Activated CD4-positive, alpha-beta T cell treated with anti-CD3 and anti-CD28 coated beads, Interleukin-2, amount 10 ng/mL, durations not matched to agents 7 days and 5 days (primary cell): ENCODE measurements at regions not wholly inside any gene's neighbourhood (a gene's known extent, or its start where the extent isn't known, plus 50 kb on each side); places are given as distances from the start of the nearest gene placed in this dataset.

ENCODE experiments used
- CTCF ChIA-PET: fragments of 350-600 bp; sonication (Branson Sonifier 250); formaldehyde crosslinking; loops from one replicate; lab custom pipeline; 2021; ENCODE audit warnings: antibody characterized with exemption; lab: Charles Lee
- POLR2A ChIA-PET: fragments of 350-600 bp; sonication (Branson Sonifier 250); formaldehyde crosslinking; loops from one replicate; lab custom pipeline; 2021; ENCODE audit warnings: antibody characterized with exemption; lab: Charles Lee
- DNase-seq: peaks from one replicate; pipeline ENCODE4 v3.0.0-alpha.2; 2020
- H3K27ac Mint-ChIP-seq: one replicate; pipeline ENCODE4 v1.8.0; 2021; ENCODE audit warnings: mild to moderate bottlenecking, moderate library complexity, mixed read lengths
- H3K27me3 Mint-ChIP-seq: one replicate; pipeline ENCODE4 v1.8.0; 2021; ENCODE audit warnings: mixed read lengths
- H3K36me3 Mint-ChIP-seq: one replicate; pipeline ENCODE4 v1.8.0; 2021; ENCODE audit warnings: low read depth, mixed read lengths
- H3K4me1 Mint-ChIP-seq: one replicate; pipeline ENCODE4 v1.8.0; 2021; ENCODE audit warnings: mixed read lengths
- H3K4me3 Mint-ChIP-seq: one replicate; pipeline ENCODE4 v1.8.0; 2021; ENCODE audit warnings: mild to moderate bottlenecking, moderate library complexity, mixed read lengths
- H3K9me3 Mint-ChIP-seq: one replicate; pipeline ENCODE4 v1.8.0; 2021; ENCODE audit warnings: mixed read lengths

DNA sequence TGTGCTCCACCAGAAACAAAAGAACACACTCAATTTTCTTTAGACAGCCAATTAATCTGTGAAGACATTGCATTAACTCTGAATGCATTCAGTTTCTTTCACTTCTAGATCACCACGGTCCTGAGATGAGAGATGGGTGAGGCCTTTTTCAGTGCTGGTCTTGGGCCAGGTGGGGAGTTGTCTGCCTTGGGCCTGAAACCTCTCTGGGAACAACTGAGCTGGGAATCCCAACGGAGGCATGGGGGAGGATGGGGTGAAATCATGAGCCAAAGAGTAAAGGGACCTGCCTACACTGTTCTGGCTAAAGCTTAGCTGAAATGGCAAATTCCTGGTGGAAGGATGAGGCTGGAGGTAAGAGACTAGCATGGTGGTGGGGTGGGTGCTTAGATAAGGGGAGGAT is 353.5 kb upstream of the B3GAT1 start:
- Mint-ChIP-seq H3K4me1 (no peaks in the 10 kb centered on the region), H3K4me3 (no peak overlapping the region), H3K9me3 (peaks cover 7% of the 10 kb centered on the region), H3K27me3 (no peaks in the 10 kb centered on the region), H3K27ac (no peak overlapping the region), H3K36me3 (no peaks in the 10 kb centered on the region)
- CTCF ChIA-PET: no interaction called here
- no peak for DNase-seq
- POLR2A ChIA-PET: no interaction called here

- ChIA-PET CTCF (no interaction called here), POLR2A (no interaction called here)
- DNase-seq: no peak
- Mint-ChIP-seq H3K36me3 (no peaks in the 10 kb centered on the region), H3K4me1 (no peaks in the 10 kb centered on the region), H3K27me3 (no peaks in the 10 kb centered on the region), H3K9me3 (peaks cover 7% of the 10 kb centered on the region), H3K27ac (no peak overlapping the region), H3K4me3 (no peak overlapping the region)
Observed at GRCh38 chr11:134764966-134765365, 352.9 kb upstream of the B3GAT1 start.

- no peaks in the 10 kb centered on the region for H3K27me3 Mint-ChIP-seq
- no peaks in the 10 kb centered on the region for H3K4me1 Mint-ChIP-seq
- ChIA-PET POLR2A (no interaction called here), CTCF (no interaction called here)
- H3K9me3 Mint-ChIP-seq: peaks cover 7% of the 10 kb centered on the region
- H3K36me3 Mint-ChIP-seq: no peaks in the 10 kb centered on the region
- no peak for DNase-seq
- H3K4me3 Mint-ChIP-seq: no peak overlapping the region
- no peak overlapping the region for H3K27ac Mint-ChIP-seq
Observed at GRCh38 chr11:134764367-134764766, 352.3 kb upstream of the B3GAT1 start.

- H3K27me3 Mint-ChIP-seq: no peaks in the 10 kb centered on the region
- H3K27ac Mint-ChIP-seq: no peak overlapping the region
- DNase-seq: no peak
- no peaks in the 10 kb centered on the region for H3K36me3 Mint-ChIP-seq
- peak overlapping the region; percentile 63 for H3K4me3 Mint-ChIP-seq
- H3K4me1 Mint-ChIP-seq: no peaks in the 10 kb centered on the region
- CTCF ChIA-PET: no interaction called here
- H3K9me3 Mint-ChIP-seq: no peaks in the 10 kb centered on the region
- POLR2A ChIA-PET: no interaction called here
Observed at GRCh38 chr11:134763030-134763388, 351.0 kb upstream of the B3GAT1 start.

DNA sequence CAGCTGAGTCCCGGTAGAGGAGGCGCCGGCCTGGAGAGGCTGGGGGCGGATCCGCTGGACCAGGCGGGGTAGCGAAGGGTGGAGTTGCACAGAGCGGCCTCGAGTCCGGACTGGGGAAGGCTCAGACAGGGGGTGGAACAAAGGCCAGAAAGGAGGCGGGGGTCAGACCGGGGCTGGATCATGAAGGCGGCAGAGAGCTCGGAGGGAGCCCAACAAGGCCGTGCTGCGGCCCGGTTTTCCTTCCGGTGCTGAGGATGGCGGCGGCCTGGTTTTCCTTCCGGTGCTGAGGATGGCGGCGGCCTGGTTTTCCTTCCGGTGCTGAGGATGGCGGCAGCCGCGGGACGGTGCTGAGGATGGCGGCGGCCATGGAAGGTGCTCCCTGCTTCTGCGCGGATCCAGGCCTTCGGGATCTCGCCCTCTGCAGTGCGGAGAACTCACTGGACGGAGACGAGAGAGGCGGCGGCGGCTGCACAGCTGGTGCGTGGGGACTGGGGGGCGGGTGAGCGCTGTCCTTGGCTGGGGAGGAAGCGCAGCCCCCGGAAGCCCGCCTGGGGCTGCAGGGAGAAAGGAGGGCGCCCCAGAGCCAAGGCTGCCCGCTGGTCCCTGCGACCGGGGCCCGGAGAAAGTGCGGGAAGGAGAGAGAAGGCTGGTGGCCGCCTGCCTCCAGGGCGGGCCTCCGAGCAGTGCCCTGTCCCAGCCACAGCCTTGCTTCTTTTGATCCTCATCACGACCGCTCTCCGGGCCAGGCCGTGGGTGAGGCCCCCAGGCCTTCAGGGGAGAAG is 350.4 kb upstream of the B3GAT1 start:
- Mint-ChIP-seq H3K27ac (no peak overlapping the region), H3K4me3 (peak overlapping the region; percentile 63), H3K36me3 (no peaks in the 10 kb centered on the region), H3K4me1 (no peaks in the 10 kb centered on the region), H3K27me3 (no peaks in the 10 kb centered on the region), H3K9me3 (no peaks in the 10 kb centered on the region)
- ChIA-PET POLR2A (no interaction called here), CTCF (no interaction called here)
- DNase-seq: peak; percentile 11

- Mint-ChIP-seq H3K4me1 (no peaks in the 10 kb centered on the region), H3K27ac (peak overlapping the region; percentile 6), H3K36me3 (no peaks in the 10 kb centered on the region), H3K4me3 (peak overlapping the region; percentile 63), H3K27me3 (peaks cover under 1% of the 10 kb centered on the region), H3K9me3 (no peaks in the 10 kb centered on the region)
- POLR2A ChIA-PET: no interaction called here
- no peak for DNase-seq
- CTCF ChIA-PET: no interaction called here
Observed at GRCh38 chr11:134761926-134762247, 349.8 kb upstream of the B3GAT1 start.

DNA sequence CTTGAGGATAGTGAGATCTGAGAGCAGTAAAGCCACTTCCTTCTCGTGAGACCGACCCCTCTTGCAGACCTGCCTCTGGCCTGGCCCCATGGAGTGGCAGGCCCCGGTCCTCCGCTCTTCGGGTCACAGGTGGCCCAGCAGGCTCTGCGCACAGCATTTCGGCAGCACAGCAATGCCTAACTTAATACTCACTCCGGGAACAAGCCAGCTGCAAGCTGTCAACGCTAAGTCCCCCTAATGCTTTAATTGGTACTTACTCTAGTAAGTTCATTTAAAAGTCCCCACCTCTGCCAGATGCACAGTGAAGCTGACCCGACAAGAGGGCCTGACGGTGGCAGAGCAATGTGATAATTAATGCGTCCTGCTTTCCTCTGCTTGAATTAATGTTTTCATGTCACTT is 349.3 kb upstream of the B3GAT1 start:
- Mint-ChIP-seq H3K36me3 (no peaks in the 10 kb centered on the region), H3K27ac (no peak overlapping the region), H3K4me1 (no peaks in the 10 kb centered on the region), H3K4me3 (peak overlapping the region; percentile 30), H3K27me3 (peaks cover 2% of the 10 kb centered on the region), H3K9me3 (no peaks in the 10 kb centered on the region)
- CTCF ChIA-PET: no interaction called here
- DNase-seq: no peak
- POLR2A ChIA-PET: no interaction called here

GRCh38 chr11:134760957-134761356 is 348.9 kb upstream of the B3GAT1 start:
- POLR2A ChIA-PET: no interaction called here
- no peak overlapping the region for H3K27ac Mint-ChIP-seq
- CTCF ChIA-PET: no interaction called here
- H3K9me3 Mint-ChIP-seq: no peaks in the 10 kb centered on the region
- peaks cover 2% of the 10 kb centered on the region for H3K27me3 Mint-ChIP-seq
- no peak overlapping the region for H3K4me3 Mint-ChIP-seq
- no peaks in the 10 kb centered on the region for H3K36me3 Mint-ChIP-seq
- H3K4me1 Mint-ChIP-seq: no peaks in the 10 kb centered on the region
- DNase-seq: no peak

- Mint-ChIP-seq H3K9me3 (no peaks in the 10 kb centered on the region), H3K4me1 (no peaks in the 10 kb centered on the region), H3K4me3 (no peak overlapping the region), H3K36me3 (no peaks in the 10 kb centered on the region), H3K27ac (no peak overlapping the region), H3K27me3 (peaks cover 2% of the 10 kb centered on the region)
- ChIA-PET POLR2A (no interaction called here), CTCF (no interaction called here)
- no peak for DNase-seq
Observed at GRCh38 chr11:134760299-134760698, 348.3 kb upstream of the B3GAT1 start.

DNA sequence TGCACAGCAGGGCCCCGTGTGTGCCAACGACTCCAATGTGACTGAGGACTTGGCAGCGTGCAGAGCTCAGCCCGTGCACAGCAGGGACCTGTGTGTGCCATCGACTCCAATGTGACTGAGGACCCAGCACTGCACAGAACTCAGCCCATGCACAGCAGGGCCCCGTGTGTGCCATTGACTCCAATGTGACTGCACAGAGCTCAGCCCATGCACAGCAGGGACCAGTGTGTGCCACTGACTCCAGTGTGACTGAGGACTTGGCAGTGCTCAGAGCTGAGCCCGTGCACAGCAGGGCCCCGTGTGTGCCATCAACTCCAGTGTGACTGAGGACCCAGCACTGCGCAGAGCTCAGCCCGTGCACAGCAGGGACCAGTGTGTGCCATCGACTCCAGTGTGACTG is 347.8 kb upstream of the B3GAT1 start:
- DNase-seq: no peak
- H3K9me3 Mint-ChIP-seq: no peaks in the 10 kb centered on the region
- H3K27ac Mint-ChIP-seq: no peak overlapping the region
- no peaks in the 10 kb centered on the region for H3K36me3 Mint-ChIP-seq
- H3K4me3 Mint-ChIP-seq: no peak overlapping the region
- H3K27me3 Mint-ChIP-seq: peaks cover 2% of the 10 kb centered on the region
- POLR2A ChIA-PET: no interaction called here
- CTCF ChIA-PET: no interaction called here
- H3K4me1 Mint-ChIP-seq: no peaks in the 10 kb centered on the region

DNA sequence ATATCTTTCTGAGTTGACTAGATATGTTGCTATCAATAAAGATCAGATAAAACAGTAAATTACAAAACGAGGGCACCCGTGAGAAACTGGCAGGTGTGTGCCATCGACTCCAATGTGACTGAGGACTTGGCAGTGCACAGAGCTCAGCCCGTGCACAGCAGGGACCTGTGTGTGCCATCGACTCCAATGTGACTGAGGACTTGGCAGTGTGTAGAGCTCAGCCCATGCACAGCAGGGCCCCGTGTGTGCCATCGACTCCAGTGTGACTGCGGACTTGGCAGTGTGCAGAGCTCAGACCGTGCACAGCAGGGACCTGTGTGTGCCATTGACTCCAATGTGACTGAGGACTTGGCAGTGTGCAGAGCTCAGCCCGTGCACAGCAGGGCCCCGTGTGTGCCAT is 347.2 kb upstream of the B3GAT1 start:
- no peaks in the 10 kb centered on the region for H3K36me3 Mint-ChIP-seq
- ChIA-PET CTCF (no interaction called here), POLR2A (no interaction called here)
- no peak overlapping the region for H3K27ac Mint-ChIP-seq
- H3K4me1 Mint-ChIP-seq: no peaks in the 10 kb centered on the region
- peaks cover 2% of the 10 kb centered on the region for H3K27me3 Mint-ChIP-seq
- DNase-seq: no peak
- H3K9me3 Mint-ChIP-seq: no peaks in the 10 kb centered on the region
- no peak overlapping the region for H3K4me3 Mint-ChIP-seq

DNA sequence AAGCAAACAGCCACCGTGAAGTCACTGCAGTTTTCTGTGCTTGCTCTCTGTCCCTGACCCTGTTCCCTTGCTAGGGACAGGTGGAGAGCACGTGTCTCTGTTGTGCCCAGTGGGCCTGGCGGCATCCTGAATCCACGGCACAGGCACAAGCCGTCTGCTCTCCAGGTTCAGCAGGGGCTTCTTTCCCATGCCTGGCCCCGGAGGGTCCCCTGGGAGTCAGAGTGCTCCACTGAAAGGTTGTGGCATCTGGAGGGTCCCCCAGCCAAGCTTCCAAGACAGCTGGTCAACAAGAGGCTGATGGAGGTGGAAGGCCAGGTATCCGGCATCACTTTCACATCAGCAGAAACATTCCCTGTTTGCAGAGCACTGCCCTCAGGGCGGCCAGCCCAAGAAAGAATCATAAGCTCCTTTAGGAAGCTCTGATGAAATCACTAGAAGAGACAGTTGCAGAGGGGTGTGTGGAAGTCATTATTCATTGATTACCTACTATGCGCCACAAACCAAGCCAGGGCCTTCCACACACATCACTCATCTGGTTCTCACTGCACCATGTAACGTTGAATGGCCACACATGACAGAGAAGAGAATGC is 346.4 kb upstream of the B3GAT1 start:
- ChIA-PET CTCF (no interaction called here), POLR2A (no interaction called here)
- H3K27ac Mint-ChIP-seq: no peak overlapping the region
- H3K9me3 Mint-ChIP-seq: no peaks in the 10 kb centered on the region
- no peak for DNase-seq
- H3K36me3 Mint-ChIP-seq: no peaks in the 10 kb centered on the region
- no peak overlapping the region for H3K4me3 Mint-ChIP-seq
- H3K27me3 Mint-ChIP-seq: peaks cover 2% of the 10 kb centered on the region
- H3K4me1 Mint-ChIP-seq: no peaks in the 10 kb centered on the region

DNA sequence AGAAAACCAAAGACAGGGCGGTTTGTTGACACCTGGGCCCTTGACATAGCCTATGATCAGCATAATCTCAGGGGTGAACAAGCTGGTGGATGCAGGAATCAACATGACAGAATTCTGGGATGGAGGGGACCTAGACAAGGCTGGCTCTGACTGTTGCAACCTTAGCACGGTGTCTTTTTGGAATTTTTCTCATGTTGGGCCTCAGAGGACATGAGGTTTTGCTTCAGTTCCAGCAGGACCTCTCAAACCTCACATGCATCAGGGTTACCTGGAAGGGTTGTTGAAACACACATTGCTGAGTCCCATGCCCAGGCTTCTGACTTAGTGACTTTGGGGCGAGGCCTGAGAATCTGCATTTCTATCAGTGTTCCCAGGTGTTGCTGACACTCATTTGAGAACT is 345.6 kb upstream of the B3GAT1 start:
- no peak for DNase-seq
- H3K27me3 Mint-ChIP-seq: peaks cover 2% of the 10 kb centered on the region
- CTCF ChIA-PET: no interaction called here
- no peak overlapping the region for H3K4me3 Mint-ChIP-seq
- no peaks in the 10 kb centered on the region for H3K4me1 Mint-ChIP-seq
- no peaks in the 10 kb centered on the region for H3K9me3 Mint-ChIP-seq
- no peak overlapping the region for H3K27ac Mint-ChIP-seq
- H3K36me3 Mint-ChIP-seq: no peaks in the 10 kb centered on the region
- POLR2A ChIA-PET: no interaction called here
